Hepatic stellate cell (primary cell): ENCODE measurements at regions not wholly inside any gene's neighbourhood (a gene's known extent, or its start where the extent isn't known, plus 50 kb on each side); places are given as distances from the start of the nearest gene placed in this dataset.

Experiments used
- DNase-seq: peaks from one replicate; pipeline ENCODE4 v3.0.0; 2011; ENCODE audit warnings: low spot score

DNA sequence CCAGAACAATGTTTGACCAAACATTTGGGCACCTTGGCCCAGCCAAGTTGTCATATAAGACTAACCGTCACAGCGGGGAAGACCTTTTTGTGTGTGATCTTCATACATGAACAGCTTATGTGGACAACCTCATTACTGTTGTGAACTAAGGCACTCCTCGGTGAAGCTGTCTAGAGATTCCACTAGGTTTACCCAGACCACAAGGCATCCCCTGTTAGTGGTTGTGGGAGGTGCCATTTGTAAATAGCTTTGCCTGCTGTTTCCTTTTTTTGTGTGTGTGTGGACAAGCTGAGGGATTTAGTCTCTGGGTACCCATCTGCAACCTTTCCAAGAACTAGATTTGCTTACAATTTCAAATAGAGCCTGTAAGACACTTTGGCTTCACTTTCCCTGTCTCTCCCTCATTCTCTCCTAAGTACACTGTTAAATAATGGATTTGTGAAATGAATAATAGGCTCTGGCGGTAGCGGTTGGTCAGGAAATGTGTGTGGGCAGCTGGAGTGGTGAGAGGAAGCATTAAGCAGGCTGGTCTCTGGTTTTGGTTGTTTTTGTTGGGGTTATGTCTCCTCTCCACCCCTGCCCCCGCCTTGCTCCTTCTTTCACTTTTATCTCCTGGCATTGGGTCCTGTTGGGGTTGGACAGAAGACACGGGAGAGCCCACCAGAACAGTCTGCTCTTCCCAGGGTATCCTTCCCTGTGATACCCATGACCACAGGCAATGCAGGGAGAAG lies 727.6 kb downstream of the VRK1 start:
- DNase-seq = no peak

DNA sequence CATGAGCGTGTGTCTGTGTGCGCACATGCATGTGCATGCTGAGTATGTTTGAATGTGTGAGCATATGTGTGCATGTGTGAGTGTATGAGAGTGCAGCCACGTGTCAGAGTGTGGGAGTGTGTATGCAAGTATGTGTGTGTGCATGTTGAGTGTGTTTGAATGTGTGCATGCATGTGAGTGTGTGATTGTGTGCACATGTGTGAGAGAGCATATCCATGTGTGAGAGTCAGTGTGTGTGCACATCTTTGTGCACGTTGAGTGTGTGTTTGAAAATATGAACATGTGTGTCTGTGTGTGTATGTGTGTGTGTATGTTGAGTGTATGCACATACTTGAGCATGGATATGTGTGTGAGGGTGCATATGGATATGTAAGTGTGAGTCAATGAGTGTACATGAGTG lies 730.8 kb downstream of the VRK1 start:
- DNase-seq = no peak

GRCh38 chr14:97532052-97532451 lies 734.9 kb downstream of the VRK1 start:
- DNase-seq = no peak

DNA sequence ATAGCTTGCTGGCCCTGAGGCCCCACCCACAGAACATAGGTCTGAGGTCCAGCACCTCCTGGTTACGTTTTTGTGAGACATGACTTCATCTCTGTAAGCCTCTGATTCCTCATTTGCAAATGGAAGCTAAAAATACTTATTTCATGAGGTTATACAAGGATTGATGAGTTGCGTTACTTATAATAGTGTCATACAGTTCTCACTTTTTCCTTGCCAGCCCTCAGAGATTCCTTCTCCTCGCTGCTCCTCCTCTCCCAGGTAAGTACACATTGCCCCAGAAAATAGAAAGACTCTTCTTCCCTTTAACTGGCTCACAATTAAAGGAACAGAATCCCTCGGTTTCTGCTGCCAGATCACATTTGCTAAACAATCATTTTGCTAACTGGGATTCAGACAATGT lies 739.2 kb downstream of the VRK1 start:
- DNase-seq = no peak

DNA sequence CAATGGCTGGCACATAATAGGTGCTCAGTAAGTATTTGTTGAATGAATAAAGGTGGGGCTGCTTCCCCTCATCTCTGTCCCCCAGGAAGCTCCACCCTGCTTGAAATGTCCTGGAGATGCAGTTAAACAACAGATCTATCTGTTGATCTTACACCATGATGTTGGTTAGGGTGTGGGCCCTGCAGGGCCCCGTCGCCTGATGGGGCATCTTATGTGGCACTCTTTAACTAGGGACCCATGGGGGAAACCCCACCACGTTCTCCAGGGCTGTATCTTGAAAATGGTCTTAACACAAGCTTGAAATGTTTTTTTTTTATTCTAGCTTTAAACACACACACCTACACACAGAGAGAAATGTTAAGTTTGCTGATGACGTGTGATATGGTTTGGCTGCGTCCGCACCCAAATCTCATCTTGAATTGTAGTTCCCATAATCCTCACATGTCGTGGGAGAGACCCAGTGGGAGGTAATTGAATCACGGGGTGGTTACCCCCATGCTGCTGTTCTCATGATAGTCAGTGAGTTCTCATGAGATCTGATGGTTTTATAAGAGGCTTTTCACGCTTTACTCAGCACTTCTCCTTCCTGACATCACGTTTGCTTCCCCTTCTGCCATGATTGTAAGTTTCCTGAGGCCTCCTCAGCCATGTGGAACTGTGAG lies 741.7 kb downstream of the VRK1 start:
- no peak for DNase-seq

DNA sequence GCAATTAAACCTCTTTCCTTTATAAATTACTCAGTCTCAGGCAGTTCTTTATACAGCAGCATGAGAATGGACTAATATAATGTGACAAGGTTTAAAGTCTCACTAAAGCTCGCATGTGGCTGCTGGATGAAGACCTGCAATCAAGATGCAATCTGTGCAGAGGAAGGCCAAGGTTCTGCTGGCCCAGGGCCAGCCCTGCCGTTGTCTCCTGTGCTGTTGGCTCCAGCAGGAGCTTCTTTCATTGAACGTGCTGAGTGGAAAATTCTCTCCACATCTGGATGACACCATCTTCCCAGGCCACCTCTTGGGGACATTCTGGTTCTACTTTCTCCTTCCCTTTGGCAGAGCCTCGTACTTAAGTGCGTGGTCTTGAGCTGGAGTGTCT lies 742.2 kb downstream of the VRK1 start:
- DNase-seq = no peak

DNA sequence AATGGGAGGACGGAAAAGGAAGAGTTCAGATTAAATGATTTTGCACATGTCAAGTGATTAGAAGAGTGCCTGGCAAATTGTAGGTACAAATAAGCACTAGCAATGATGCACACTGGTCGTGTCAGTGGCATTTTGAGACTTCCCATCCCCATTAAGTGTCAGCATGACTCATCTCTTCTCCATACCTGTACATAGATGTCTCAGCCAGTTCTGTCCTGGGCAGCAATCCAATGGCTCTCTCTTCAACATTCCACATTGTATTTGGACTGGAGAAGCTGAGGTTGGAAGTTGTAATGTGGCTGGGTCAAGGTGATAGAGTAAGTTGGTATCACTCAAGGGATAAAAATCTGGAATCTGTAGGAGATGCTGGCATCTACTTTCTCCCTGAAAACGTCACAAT lies 742.7 kb downstream of the VRK1 start:
- DNase-seq = no peak

DNA sequence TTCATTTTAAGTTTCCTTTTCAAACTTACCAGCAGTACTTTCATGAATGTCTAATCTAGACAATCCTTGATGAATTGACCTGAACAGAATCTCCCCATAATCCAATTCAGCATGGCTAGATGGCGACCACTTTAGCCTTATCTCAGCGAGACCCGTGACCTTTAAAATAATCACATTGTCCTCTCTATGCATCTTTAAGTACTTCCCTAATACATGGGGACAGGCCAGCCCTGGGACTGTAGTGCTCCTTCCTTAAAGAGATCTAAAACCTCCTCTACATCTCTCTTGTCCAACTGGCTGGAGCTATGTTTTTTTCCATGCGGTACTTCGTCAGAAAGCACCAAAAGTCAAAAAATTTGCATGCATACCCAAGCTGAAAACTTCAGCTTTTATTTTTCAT lies 746.0 kb downstream of the VRK1 start:
- DNase-seq = no peak

DNA sequence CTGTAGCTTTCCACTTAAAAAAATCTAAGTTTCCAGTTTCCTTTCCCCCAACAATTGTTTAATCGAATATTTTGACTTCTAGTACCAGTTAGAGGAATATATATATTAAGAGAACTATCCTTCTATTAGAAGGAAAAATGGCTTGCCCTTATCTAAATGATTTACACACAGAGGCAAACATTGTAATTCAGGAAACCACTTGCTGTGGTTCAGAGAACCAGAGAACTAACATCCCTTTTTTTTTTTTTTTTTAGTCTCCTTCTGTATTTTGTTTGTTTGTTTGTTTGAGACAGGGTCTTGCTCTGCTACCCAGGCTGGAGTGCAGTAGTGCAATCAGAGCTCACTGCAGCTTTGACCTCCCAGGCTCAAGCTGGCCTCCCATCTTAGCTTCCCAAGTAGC lies 746.6 kb downstream of the VRK1 start:
- no peak for DNase-seq

DNA sequence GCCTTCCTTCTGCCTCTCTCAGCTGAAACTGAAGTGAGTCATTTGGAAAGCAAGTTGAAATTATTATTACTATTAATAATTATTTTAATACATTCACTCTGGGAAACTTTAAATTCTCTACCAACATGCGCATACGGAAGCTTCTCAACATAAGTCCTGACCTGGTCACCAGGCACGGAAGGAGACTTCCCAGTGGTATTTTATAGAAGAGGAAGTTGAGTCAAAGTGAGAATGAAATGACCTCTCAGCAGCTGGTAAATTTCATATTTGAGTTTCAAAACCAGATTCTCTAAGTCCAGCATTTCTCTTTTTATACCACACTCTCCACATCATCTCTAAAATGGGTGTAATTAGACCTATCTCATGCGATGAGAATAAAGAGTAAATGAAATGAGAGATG lies 747.4 kb downstream of the VRK1 start:
- DNase-seq = no peak

DNA sequence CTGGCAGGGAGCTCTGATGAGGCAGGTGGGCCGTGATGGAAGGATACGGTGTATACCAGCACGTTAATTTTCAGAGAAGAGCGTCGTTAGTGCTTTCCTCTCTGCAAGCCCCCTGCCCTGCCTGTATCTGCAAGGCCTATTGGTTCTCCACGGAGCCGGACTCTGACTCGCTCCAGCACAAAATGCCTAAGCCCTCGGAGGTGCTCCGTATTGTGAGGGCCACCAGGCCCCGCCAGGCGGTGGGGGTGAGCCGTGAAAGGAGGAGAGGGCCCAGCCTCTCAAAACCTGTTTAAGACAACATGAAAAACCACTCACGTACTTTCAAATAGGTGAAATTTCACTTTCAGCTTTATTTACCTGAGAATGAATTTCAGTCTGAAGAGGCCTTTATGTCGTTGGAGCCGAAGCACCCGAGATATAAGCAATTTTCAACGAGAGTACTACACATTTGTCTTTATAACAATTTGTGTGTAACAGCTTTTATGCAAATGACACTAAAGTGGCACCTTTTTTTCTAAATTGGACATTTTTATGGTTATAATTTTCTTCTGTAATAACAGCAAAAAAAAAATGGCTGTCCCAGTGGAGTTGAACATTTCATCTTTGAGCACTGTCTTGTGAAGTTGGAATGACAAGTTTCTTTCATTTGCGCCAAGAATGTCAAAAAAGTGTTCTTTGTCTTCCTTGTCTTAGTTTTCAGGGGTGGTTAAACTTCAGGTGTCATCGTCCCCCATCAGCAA lies 749.5 kb downstream of the VRK1 start:
- DNase-seq = no peak

GRCh38 chr14:97550463-97550862 lies 753.3 kb downstream of the VRK1 start:
- no peak for DNase-seq

DNA sequence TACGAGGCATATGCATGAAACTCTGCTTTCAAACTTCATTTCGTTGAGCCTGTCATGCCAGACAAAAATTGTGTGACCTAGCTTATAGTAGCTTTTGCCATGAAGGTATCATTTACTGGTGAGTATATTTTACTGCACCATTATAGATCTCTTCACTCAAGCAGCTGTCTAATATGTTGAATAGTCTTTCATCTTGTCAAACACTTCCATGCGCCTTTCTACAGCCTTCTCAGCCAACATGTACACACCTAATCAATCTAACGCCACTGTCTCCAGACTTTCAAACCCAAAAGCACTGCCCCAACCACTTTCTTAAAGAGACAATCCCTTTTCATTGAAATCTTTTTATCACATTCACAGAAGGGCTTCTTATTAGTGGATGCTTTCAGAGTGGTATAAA lies 757.4 kb downstream of the VRK1 start:
- DNase-seq = no peak

GRCh38 chr14:97564334-97564733 lies 767.2 kb downstream of the VRK1 start:
- DNase-seq = no peak

GRCh38 chr14:97571201-97571600 lies 774.0 kb downstream of the VRK1 start:
- no peak for DNase-seq

GRCh38 chr14:97571866-97572555 lies 774.8 kb downstream of the VRK1 start:
- no peak for DNase-seq

- no peak for DNase-seq
Observed at GRCh38 chr14:97572583-97573458, 775.6 kb downstream of the VRK1 start.

- DNase-seq = no peak
Observed at GRCh38 chr14:97575677-97576076, 778.5 kb downstream of the VRK1 start.

DNA sequence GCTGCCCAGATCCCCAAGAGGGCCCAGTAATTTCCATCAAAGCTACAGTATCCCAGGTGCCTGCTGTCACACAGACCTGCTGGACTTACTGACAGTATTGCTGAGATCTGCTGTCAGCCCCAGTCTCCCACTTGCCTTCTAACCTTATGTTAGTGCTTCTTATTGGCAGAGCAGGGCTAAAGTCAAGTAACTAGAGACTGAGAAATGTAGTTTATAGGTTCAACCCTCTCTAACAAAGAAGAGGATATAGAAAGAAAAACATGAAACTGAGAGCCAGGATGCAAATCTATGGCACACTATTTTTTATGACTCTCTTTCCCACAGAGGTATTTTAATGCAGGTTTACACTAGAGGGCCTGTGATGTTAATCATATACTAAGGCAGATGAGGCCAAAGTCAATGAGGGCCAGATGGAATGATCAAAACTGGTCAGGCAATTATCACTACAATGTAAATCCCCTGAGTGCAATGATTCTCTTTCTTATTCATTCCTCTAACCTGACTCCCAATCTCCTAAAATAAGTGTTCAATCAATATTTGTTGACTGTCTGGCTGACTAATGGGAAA lies 781.9 kb downstream of the VRK1 start:
- no peak for DNase-seq

DNA sequence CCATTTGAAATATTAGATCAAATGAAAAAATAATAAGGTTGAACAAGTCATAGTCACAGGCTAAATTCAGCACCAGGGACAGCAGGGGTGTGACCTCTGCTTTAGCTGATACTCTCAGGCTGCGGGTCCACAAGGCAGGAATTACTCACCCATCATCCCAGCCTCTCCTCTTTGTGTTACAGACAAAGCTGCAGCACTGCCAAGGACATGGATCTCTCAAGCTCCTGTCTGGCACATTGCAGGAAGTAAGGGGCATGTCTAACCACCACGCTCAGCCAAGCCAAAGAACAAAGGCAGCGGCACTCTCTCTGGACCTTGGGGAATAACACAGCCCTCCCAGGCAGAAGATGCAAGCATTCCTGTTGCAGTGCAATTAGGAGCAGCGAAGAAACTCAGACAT lies 783.8 kb downstream of the VRK1 start:
- DNase-seq = no peak

DNA sequence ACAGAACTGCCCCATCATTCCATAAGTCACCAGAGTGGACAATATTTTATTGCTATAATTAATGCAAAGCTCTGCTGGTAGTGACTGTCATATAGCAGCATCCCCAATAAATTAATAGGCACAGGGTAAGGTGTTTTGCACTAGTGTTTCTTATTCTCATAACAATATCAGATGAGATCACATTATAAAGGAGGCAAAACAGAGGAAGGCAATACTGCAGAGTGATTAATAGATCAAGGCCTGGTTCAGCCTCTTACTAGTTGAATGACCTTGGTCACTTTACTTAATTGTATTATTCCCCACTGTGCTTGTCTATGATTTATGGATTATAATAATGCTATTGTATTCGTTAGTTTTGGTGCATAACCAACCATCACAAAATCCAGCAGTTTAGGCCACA lies 784.8 kb downstream of the VRK1 start:
- no peak for DNase-seq
